ENCODE measurements at regions not wholly inside any gene's neighbourhood (a gene's known extent, or its start where the extent isn't known, plus 50 kb on each side); places are given as distances from the start of the nearest gene placed in this dataset.
"Not testable (repeated sequence)": the region's sequence is repeated elsewhere in the genome, so short reads cannot be mapped to it uniquely, and the experiment has no call there.

DNA sequence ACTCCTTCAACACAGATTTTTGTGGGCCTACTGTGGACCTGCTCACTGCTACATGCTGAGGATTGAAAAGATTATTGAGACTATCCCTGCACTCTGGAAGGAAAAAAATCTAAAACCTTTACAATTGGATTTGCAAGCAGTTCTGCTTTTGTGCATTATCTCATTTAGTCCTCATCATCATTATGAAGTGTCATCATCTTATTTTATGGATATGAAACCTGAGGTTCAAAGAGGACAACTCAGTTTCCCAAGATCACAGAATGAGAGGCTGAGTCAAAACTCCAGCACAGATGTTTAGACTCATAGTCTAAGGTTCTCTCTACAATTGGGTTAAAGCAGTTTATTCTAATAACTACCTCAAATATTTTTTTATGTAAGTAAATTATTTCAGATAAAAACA lies 160.2 kb upstream of the MARCKS start:
- no peak for DNase-seq (ENCODE audit: low read depth)

DNA sequence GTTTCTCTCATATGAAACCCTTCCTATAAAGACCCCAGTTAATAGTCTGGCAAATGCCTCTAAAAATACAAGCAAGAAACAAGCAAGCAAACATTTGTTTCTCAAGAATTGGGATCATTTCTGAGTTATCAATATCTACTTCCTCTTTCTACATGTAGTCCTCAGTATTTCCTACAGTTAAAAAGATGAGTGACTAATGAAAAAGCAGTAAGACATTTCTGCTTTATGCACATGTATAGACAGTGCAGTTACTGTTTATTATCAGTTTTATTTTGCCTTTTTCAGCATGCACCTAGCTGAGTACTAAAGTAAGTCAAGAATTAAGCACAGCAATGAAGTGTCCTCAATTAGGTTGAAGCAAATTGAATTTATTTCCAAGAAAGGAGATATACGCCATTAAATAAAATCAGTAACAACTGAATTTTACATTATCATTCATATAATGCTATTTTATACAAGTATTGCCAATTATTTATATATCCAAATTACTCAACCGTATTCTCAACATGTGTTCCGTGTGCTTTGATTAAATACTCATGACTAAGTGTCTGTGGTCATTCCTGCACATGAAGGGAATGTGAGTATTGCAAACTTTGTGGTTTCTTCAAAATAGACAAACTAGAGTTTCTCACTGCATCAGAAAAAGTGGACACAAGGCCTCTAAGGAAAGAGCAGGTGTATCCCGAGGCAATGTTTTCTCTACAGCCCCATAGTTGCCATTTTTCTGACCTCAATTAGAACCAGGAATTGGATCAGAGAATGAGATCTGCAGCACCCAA lies 159.3 kb upstream of the MARCKS start:
- peak; percentile 94 for DNase-seq (ENCODE audit: low read depth)

GRCh38 chr6:113699239-113699638 lies 157.9 kb upstream of the MARCKS start:
- DNase-seq (ENCODE audit: low read depth), result no peak

- peak; percentile 54 for DNase-seq (ENCODE audit: low read depth)
Measured at GRCh38 chr6:113701552-113702254, 155.4 kb upstream of the MARCKS start.

- no peak for DNase-seq (ENCODE audit: low read depth)
Measured at GRCh38 chr6:113707194-113707593, 150.0 kb upstream of the MARCKS start.

DNA sequence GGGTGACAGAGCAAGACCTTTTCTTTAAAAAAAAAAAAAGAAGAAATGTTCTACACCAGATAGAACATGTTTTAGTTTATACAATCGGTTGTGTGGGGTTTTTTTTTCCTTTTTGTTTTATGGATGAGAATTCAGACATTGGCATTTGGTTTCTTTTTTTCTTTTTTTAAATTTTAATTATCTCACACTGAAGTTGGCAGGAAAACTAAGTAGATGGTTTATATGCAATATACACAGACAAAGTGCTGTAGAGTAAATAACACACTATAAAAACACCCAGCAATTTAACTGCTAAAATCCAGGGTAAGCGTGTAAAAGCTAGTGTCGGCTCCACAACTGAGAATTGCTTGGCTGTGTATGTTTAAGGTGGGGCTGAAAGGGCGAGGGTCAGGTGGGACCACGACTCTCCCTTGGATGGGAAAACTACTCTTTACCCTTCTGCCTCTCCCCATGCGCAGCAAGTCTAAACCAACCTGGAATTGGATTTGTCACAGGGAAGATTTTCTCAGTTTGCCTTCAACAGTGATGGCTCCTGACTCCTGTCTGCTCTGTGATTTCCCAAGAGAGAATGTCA lies 147.1 kb upstream of the MARCKS start:
- DNase-seq (ENCODE audit: low read depth), result no peak

DNA sequence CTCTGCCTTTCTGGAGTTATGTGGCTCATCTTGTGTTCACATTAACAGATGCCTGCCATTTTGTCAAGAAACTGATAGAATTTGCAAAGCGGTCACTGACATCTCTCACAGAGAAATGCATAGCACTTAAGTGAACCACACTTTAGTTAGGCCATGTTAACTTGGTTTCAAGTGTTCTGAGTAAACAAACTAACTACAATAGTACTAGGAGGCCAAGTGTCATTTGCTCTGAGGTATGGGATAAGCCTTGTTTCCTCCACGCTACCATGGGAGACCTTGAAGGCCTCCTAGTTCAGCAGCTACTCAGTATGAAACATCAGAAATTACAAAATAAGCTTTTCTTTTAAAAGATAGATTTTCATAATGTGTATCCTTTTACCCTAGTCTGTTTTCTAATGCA lies 143.5 kb upstream of the MARCKS start:
- no peak for DNase-seq (ENCODE audit: low read depth)

DNA sequence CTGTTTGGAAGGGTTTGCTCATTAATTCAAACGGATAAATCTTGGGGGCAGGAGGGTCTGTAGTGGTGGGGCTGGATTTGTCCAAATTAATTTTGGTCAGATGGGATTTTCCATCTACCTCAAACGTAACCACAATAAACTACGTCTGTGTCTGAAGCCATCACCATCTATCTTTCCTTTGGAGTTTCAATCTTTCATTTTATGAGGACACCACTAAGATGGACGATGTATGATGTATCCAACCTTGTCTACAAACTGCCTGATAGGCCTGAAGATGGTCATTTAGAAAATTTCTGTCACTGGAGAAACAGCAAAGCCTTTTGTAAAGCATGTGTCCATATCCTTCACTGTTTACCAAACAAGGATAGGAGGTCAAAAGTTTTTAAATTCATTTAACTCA lies 138.6 kb upstream of the MARCKS start:
- no peak for DNase-seq (ENCODE audit: low read depth)

- peak; percentile 49 for DNase-seq (ENCODE audit: low read depth)
Measured at GRCh38 chr6:113719064-113719463, 138.1 kb upstream of the MARCKS start.

DNA sequence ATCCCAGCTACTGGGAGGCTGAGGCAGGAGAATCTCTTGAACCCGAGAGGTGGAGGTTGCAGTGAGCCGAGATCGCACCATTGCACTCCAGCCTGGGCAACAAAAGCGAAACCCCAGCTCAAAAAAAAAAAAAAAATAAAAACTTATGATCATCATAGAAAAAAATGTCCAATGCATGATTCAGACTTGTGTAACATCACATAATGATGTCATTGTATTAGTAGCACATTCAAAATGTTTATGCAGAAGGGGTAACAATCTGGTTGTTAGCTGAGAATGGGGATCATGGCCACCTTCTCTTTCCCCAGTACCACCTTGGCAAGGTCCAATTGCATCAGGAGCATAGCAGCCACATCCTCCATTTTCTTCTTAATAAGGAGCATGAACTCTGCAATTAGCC lies 137.6 kb upstream of the MARCKS start:
- DNase-seq (ENCODE audit: low read depth), result peak; percentile 67

GRCh38 chr6:113723182-113723581 lies 134.0 kb upstream of the MARCKS start:
- peak; percentile 74 for DNase-seq (ENCODE audit: low read depth)

DNA sequence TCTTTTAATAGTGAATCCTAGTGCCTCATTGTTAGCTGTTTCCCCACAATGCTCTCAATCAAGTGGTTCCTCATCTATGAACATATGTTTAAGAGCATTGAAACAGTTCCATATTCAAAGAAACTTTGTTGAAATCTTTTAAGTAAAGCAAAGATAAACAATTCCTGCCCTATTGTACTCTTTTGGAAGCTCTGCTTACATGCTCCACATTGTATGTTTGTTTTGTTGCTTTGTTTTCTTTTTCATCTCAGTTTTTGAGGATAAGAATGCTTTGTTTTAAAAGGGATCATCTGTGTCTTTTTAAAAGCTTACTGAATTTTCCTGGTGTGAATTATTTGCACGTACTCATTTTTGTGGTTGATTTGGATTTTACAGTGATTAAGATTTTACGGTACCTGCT lies 132.2 kb upstream of the MARCKS start:
- DNase-seq (ENCODE audit: low read depth), result not testable (repeated sequence)

GRCh38 chr6:113731541-113731940 lies 125.6 kb upstream of the MARCKS start:
- DNase-seq (ENCODE audit: low read depth), result no peak

DNA sequence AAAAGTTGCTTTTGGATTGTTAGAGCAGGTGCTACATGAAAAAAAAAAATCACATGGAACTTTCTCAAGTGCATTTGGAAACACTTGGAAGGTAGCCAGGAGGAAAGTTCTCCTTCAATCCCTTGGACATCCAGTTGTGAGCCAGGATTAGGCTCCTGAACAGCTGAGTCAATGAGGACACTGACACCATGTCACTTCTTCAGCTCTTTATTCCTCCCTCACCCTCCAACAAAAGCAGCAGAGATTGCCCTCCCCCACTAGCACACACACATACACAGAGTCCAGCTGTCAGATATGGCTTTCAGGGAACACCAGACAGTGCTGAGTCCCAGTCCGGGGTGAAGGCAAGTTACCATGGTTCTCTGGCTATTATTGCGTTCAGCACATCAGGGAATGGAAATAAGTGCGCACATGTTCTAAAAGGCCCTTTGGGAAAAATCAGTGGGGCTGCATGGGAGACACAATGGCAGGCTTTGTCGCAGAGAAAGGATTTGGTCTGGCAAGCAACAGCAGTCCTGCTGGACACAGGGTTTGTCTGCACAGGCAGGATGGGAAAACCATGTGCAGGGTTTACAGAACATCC lies 124.7 kb upstream of the MARCKS start:
- DNase-seq (ENCODE audit: low read depth), result peak; percentile 44

DNA sequence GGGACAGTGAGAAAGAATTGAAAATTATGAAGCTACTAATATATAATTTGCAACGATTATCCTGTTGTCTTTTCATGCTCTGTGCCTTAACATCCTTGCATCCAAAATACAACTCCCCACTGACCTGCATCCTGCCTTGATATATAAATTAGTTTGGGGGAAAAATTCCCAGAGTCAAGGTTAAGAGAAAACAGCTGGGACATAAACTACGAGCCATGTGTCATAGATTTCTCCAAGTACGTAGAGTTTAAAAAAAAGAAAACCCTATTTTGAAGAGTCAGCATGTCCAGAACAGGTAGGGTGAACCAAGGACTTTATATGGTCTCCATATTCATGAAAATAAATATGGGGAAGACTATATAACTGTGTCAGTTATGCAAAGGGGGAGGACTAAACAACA lies 123.8 kb upstream of the MARCKS start:
- DNase-seq (ENCODE audit: low read depth), result no peak

DNA sequence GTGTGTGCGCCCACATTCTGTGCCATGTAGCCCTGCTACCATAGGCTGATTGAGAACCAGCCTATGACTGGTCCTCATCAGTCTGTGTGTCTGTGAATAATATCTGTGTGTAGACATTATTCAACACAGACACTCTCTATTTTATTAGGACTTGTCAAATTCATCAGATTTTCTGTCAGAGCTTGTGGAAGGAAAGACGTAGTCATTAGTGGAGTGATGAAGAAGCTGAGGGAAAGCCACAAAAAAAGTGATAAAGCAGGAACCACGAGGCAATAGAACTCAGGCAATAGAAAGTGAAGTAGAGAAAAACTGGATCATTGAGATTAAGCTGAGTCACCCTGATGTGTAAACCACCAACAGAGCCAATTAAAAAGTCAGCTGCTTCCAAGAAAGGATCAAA lies 122.2 kb upstream of the MARCKS start:
- peak; percentile 31 for DNase-seq (ENCODE audit: low read depth)

- DNase-seq (ENCODE audit: low read depth), result no peak
Measured at GRCh38 chr6:113735491-113735890, 121.7 kb upstream of the MARCKS start.

GRCh38 chr6:113736978-113737377 lies 120.2 kb upstream of the MARCKS start:
- DNase-seq (ENCODE audit: low read depth), result no peak

- DNase-seq (ENCODE audit: low read depth), result no peak
Measured at GRCh38 chr6:113739041-113739655, 118.0 kb upstream of the MARCKS start.

DNA sequence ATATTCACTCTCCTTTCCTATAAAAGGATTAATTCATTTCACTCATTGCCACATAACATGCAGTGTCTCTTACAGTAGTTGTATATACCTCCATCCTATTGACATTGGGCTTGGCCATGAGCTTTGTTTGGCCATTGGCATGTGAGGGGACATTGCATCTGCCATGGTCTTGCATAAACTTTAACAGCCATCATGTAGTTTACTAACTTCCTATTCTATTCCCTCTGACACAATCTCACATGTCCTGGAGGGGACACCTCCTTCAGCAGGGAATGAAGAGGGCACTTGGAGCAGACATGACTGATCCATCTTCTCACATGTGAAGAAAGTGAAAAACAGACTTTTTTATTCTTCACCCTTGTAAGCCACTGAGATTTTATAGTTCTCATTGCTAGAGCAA lies 115.5 kb upstream of the MARCKS start:
- no peak for DNase-seq (ENCODE audit: low read depth)

- no peak for DNase-seq (ENCODE audit: low read depth)
Measured at GRCh38 chr6:113742342-113742741, 114.8 kb upstream of the MARCKS start.

DNA sequence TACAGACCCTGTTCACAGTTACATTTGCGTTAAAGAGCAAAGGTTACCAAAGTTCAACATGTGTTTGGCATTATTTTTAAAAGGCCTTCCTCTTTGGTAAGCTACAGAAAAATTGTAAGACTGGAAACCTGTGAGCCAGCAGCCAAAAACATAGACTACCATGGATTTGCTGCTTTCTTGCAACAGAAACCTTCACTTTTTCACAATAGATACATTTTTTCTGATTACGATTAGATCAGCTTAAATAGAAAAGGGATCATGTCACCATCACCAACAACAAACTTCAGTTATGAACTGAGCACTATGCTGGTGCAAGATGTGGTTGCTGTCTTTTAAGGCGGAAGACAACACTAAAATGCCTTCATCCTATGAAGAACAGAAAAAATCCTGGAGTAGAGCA lies 112.3 kb upstream of the MARCKS start:
- no peak for DNase-seq (ENCODE audit: low read depth)
